MM.1S (cell line): ENCODE measurements at regions not wholly inside any gene's neighbourhood (a gene's known extent, or its start where the extent isn't known, plus 50 kb on each side); places are given as distances from the start of the nearest gene placed in this dataset.

Experiments used
- EZH2 ChIP-seq: fragments of 300-600 bp; sonication (generic); optimal IDR thresholded peaks from 2 replicates; pipeline ENCODE3; 2017; ENCODE audit warnings: low read depth, mild to moderate bottlenecking, antibody characterized with exemption, low read length, mixed read lengths
- EZH2phosphoT487 ChIP-seq: fragments of 300-600 bp; sonication (generic); IDR thresholded peaks from 2 replicates; pipeline ENCODE4 v1.6.1; 2018; ENCODE audit warnings: antibody characterized with exemption, low read length
- TF ChIP-seq, protein P1 (sequence below): fragments of 300-600 bp; sonication (generic); IDR thresholded peaks from 2 replicates; pipeline ENCODE4 v1.5.1; 2016; ENCODE audit warnings: antibody characterized with exemption, low read length, mixed read lengths

DNA sequence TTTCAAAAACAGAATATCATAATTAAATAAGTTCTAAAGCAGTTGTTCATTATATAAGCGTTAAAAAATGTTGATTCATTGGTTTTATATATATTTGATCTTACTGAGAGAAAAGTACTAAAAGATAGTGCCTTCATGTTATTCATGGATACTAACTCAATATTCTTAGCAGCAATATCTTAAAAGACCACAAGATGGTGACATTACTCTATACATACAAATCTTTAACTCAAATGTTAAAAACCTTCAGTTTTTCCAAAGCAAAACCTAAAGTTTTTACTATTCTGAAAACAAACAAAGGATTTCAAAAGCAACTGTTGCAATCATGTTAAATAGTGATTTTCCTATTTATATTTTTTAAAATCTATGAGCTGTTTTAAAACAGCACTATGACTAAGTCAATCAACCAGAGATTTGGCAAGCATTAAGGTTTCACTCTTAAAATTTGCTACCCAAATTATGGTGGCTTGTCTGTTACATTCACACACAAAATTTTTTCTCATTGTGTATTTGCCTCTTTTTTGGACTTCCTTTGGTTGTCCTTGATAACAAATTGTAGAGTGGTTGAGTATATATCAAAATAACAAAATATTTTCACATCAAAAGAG is 50.1 kb upstream of the RERGL start:
- TF ChIP-seq, protein P1, sequence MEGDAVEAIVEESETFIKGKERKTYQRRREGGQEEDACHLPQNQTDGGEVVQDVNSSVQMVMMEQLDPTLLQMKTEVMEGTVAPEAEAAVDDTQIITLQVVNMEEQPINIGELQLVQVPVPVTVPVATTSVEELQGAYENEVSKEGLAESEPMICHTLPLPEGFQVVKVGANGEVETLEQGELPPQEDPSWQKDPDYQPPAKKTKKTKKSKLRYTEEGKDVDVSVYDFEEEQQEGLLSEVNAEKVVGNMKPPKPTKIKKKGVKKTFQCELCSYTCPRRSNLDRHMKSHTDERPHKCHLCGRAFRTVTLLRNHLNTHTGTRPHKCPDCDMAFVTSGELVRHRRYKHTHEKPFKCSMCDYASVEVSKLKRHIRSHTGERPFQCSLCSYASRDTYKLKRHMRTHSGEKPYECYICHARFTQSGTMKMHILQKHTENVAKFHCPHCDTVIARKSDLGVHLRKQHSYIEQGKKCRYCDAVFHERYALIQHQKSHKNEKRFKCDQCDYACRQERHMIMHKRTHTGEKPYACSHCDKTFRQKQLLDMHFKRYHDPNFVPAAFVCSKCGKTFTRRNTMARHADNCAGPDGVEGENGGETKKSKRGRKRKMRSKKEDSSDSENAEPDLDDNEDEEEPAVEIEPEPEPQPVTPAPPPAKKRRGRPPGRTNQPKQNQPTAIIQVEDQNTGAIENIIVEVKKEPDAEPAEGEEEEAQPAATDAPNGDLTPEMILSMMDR: peak; percentile 62
- TF ChIP-seq EZH2 (no peak), EZH2phosphoT487 (no peak)
